DOHH2 (cell line): ENCODE measurements at regions not wholly inside any gene's neighbourhood (a gene's known extent, or its start where the extent isn't known, plus 50 kb on each side); places are given as distances from the start of the nearest gene placed in this dataset.

Experiments
- H3F3A ChIP-seq: fragments of 200-600 bp; sonication (generic), shearing (Covaris generic); 2 replicates; pipeline ENCODE4 v1.6.0; 2016; ENCODE audit warnings: antibody characterized with exemption, mild to moderate bottlenecking; ENCODE audit not compliant: control insufficient read depth, insufficient read depth
- H3K27ac ChIP-seq: fragments of 200-600 bp; sonication (generic); 2 replicates; pipeline ENCODE4 v1.5.1; 2014; ENCODE audit warnings: low read depth, mild to moderate bottlenecking, low read length, moderate library complexity
- H3K27me3 ChIP-seq: fragments of 200-600 bp; sonication (generic); 2 replicates; pipeline ENCODE4 v1.6.1; 2014; ENCODE audit warnings: mild to moderate bottlenecking, low read length, mixed read lengths; ENCODE audit not compliant: control insufficient read depth
- H3K36me3 ChIP-seq: fragments of 200-600 bp; sonication (generic); 2 replicates; pipeline ENCODE4 v1.6.1; 2014; ENCODE audit warnings: mild to moderate bottlenecking, low read length, moderate library complexity, mixed read lengths; ENCODE audit not compliant: control insufficient read depth
- H3K4me1 ChIP-seq: fragments of 200-600 bp; sonication (generic); 2 replicates; pipeline ENCODE4 v1.6.1; 2014; ENCODE audit warnings: mild to moderate bottlenecking, low read length, mixed read lengths; ENCODE audit not compliant: control insufficient read depth
- H3K4me2 ChIP-seq: fragments of 200-600 bp; sonication (generic); 2 replicates; pipeline ENCODE4 v1.6.0; 2014; ENCODE audit warnings: mild to moderate bottlenecking, low read length, moderate library complexity
- H3K4me3 ChIP-seq: fragments of 200-600 bp; sonication (generic); 2 replicates; pipeline ENCODE4 v1.5.1; 2014; ENCODE audit warnings: mild to moderate bottlenecking, low read length, mixed read lengths
- H3K79me2 ChIP-seq: fragments of 200-600 bp; sonication (generic); 2 replicates; pipeline ENCODE4 v1.6.1; 2014; ENCODE audit warnings: mild to moderate bottlenecking, low read length, mixed read lengths; ENCODE audit not compliant: control insufficient read depth
- H3K9me2 ChIP-seq: fragments of 200-600 bp; sonication (generic); replicated peaks from 2 replicates; pipeline ENCODE4 v1.6.1; 2014; ENCODE audit warnings: mild to moderate bottlenecking, low read length, mixed read lengths; ENCODE audit not compliant: control insufficient read depth
- H3K9me3 ChIP-seq: fragments of 200-600 bp; sonication (generic); 2 replicates; pipeline ENCODE4 v1.6.1; 2014; ENCODE audit warnings: antibody characterized with exemption, low read length, mixed read lengths; ENCODE audit not compliant: control insufficient read depth, insufficient read depth
- H4K20me1 ChIP-seq: fragments of 200-600 bp; sonication (generic); 2 replicates; pipeline ENCODE4 v1.6.0; 2014; ENCODE audit warnings: low read depth, mild to moderate bottlenecking, antibody characterized with exemption, low read length, moderate library complexity; ENCODE audit not compliant: control insufficient read depth, insufficient read depth
- EZH2phosphoT487 ChIP-seq: fragments of 200-600 bp; sonication (generic); IDR thresholded peaks from 2 replicates; pipeline ENCODE4 v1.6.1; 2017; ENCODE audit warnings: borderline replicate concordance, mild to moderate bottlenecking, antibody characterized with exemption, low read length, moderate library complexity, mixed read lengths
- TF ChIP-seq, protein P1 (sequence below): fragments of 200-600 bp; sonication (generic); IDR thresholded peaks from one replicate; pipeline ENCODE4 v1.5.1; 2014; ENCODE audit warnings: antibody characterized with exemption, mild to moderate bottlenecking, low read depth, low read length; ENCODE audit not compliant: poor library complexity, severe bottlenecking

GRCh38 chr4:153039542-153040185, 103.5 kb downstream of the FHDC1 start:
- Histone ChIP-seq H4K20me1 (no peaks in the 10 kb centered on the region), H3K4me3 (no peak overlapping the region), H3K4me1 (no peaks in the 10 kb centered on the region), H3F3A (no peaks in the 10 kb centered on the region), H3K9me3 (no peaks in the 10 kb centered on the region), H3K4me2 (no peak overlapping the region), H3K27me3 (0 out of 2 replicates have a peak, but pooled peaks cover 2% of the 10 kb centered on the region), H3K27ac (no peak overlapping the region), H3K36me3 (no peaks in the 10 kb centered on the region), H3K79me2 (no peaks in the 10 kb centered on the region), H3K9me2 (no peaks in the 10 kb centered on the region)
- TF ChIP-seq, protein P1, sequence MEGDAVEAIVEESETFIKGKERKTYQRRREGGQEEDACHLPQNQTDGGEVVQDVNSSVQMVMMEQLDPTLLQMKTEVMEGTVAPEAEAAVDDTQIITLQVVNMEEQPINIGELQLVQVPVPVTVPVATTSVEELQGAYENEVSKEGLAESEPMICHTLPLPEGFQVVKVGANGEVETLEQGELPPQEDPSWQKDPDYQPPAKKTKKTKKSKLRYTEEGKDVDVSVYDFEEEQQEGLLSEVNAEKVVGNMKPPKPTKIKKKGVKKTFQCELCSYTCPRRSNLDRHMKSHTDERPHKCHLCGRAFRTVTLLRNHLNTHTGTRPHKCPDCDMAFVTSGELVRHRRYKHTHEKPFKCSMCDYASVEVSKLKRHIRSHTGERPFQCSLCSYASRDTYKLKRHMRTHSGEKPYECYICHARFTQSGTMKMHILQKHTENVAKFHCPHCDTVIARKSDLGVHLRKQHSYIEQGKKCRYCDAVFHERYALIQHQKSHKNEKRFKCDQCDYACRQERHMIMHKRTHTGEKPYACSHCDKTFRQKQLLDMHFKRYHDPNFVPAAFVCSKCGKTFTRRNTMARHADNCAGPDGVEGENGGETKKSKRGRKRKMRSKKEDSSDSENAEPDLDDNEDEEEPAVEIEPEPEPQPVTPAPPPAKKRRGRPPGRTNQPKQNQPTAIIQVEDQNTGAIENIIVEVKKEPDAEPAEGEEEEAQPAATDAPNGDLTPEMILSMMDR = no peak
- no peak for TF ChIP-seq EZH2phosphoT487

DNA sequence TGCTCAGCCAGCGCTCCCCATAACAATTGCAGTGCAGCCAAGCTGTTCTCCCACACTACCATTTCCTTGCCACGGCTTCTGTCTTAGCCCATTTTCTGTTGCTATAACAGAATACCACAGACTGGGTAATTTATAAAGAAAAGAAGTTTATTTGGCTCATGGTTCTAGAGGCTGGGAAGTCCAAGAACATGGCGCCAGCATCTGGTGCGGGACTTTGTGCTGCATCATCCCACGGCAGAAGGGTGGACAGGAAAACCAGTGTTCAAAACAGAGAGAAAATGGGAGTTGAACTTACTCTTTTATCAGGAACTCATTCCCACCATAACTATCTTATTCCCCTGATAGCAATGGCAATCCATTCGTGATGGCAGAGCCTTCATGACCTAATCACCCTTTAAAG, 104.6 kb downstream of the FHDC1 start:
- H3K9me2 ChIP-seq = no peaks in the 10 kb centered on the region
- no peaks in the 10 kb centered on the region; the same call in 1 of the 2 replicates for H3K4me1 ChIP-seq
- H4K20me1 ChIP-seq = no peaks in the 10 kb centered on the region
- no peaks in the 10 kb centered on the region for H3K79me2 ChIP-seq
- no peak overlapping the region for H3K4me3 ChIP-seq
- no peak overlapping the region for H3K4me2 ChIP-seq
- 0 out of 2 replicates have a peak, but pooled peaks cover 2% of the 10 kb centered on the region for H3K27me3 ChIP-seq
- H3K36me3 ChIP-seq = no peaks in the 10 kb centered on the region
- H3K9me3 ChIP-seq = no peaks in the 10 kb centered on the region
- H3K27ac ChIP-seq = no peak overlapping the region
- TF ChIP-seq, protein P1 = no peak
- H3F3A ChIP-seq = no peaks in the 10 kb centered on the region

- H3K4me3 ChIP-seq = no peak overlapping the region
- H3K79me2 ChIP-seq = no peaks in the 10 kb centered on the region
- no peak overlapping the region for H3K4me2 ChIP-seq
- TF ChIP-seq, protein P1 = no peak
- no peak for TF ChIP-seq EZH2phosphoT487
- no peaks in the 10 kb centered on the region for H4K20me1 ChIP-seq
- H3K27ac ChIP-seq = no peak overlapping the region
- no peaks in the 10 kb centered on the region for H3K9me3 ChIP-seq
- no peaks in the 10 kb centered on the region for H3K9me2 ChIP-seq
- H3K27me3 ChIP-seq = 0 out of 2 replicates have a peak, but pooled peaks cover 2% of the 10 kb centered on the region
- no peaks in the 10 kb centered on the region for H3F3A ChIP-seq
- H3K4me1 ChIP-seq = no peaks in the 10 kb centered on the region; the same call in 1 of the 2 replicates
- H3K36me3 ChIP-seq = no peaks in the 10 kb centered on the region
Observed at GRCh38 chr4:153044036-153044435, 107.9 kb downstream of the FHDC1 start.
